ENCODE measurements at regions not wholly inside any gene's neighbourhood (a gene's known extent, or its start where the extent isn't known, plus 50 kb on each side); places are given as distances from the start of the nearest gene placed in this dataset.

GRCh38 chr11:32219320-32219719 is 128.4 kb downstream of the RCN1 start:
- DNase-seq (ENCODE audit: extremely low read depth, low read depth) = no peak
- H3K4me3 ChIP-seq (replicated peaks; ENCODE audit: low read depth, low read length) = no peak overlapping the region
- TF ChIP-seq, protein P1, sequence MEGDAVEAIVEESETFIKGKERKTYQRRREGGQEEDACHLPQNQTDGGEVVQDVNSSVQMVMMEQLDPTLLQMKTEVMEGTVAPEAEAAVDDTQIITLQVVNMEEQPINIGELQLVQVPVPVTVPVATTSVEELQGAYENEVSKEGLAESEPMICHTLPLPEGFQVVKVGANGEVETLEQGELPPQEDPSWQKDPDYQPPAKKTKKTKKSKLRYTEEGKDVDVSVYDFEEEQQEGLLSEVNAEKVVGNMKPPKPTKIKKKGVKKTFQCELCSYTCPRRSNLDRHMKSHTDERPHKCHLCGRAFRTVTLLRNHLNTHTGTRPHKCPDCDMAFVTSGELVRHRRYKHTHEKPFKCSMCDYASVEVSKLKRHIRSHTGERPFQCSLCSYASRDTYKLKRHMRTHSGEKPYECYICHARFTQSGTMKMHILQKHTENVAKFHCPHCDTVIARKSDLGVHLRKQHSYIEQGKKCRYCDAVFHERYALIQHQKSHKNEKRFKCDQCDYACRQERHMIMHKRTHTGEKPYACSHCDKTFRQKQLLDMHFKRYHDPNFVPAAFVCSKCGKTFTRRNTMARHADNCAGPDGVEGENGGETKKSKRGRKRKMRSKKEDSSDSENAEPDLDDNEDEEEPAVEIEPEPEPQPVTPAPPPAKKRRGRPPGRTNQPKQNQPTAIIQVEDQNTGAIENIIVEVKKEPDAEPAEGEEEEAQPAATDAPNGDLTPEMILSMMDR (IDR thresholded peaks at IDR 0.05; ENCODE audit: low read depth, low read length, missing control alignments) = no peak

DNA sequence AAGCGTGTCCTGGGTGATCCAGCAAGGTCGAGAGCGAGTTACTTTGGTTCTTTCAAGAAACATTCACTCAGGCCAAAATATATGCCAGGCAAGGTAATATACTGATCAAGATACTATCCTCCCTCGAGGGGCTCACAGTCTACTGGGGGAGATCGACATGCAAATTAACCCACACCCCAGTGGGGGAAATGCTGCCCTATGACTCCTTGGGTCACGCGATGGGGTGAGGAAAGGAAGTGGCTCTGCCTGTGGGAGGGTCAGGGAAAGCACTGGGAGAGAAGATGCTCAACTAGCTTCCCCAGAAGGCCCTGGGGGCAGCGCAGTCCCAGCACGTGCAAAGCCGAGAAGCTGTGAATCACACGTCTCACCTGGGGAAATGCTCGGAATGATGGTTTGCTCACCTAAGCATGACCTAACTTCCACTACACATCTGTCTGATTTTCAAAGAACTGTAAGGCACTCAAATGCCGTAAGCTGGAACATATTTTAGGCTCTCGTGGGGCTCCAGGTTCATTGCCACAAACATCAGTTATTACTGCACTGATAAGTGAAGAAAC is 130.7 kb downstream of the RCN1 start:
- TF ChIP-seq, protein P1 (IDR thresholded peaks at IDR 0.05; ENCODE audit: low read depth, low read length, missing control alignments) = no peak
- no peak for DNase-seq (ENCODE audit: extremely low read depth, low read depth)
- no peak overlapping the region for H3K4me3 ChIP-seq (replicated peaks; ENCODE audit: low read depth, low read length)

DNA sequence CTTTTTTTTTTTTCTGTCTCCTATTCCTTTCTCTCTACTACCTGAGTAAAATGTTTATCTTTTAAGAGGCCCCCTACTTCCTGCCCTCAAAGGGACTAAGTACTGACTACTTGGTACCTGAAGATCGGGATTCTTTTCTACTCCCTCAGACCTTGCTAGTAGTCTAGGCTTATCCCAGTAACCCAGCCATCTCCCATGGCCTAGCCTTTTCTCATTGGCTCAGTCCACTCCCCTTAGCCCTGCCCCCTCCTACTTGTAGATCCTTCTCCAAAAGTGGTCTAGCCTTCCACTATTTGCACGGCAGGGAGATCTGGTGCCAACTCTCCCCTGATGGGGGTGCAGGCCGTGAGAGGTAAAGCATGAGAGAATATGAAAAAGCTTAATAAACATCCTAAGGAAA is 133.7 kb downstream of the RCN1 start:
- TF ChIP-seq, protein P1 (IDR thresholded peaks at IDR 0.05; ENCODE audit: low read depth, low read length, missing control alignments) = no peak
- no peak for DNase-seq (ENCODE audit: extremely low read depth, low read depth)
- no peak overlapping the region for H3K4me3 ChIP-seq (replicated peaks; ENCODE audit: low read depth, low read length)

- TF ChIP-seq, protein P1 (IDR thresholded peaks at IDR 0.05; ENCODE audit: low read depth, low read length, missing control alignments) = no peak
- H3K4me3 ChIP-seq (replicated peaks; ENCODE audit: low read depth, low read length) = no peak overlapping the region
- no peak for DNase-seq (ENCODE audit: extremely low read depth, low read depth)
Observed at GRCh38 chr11:32225571-32226285, 134.9 kb downstream of the RCN1 start.

DNA sequence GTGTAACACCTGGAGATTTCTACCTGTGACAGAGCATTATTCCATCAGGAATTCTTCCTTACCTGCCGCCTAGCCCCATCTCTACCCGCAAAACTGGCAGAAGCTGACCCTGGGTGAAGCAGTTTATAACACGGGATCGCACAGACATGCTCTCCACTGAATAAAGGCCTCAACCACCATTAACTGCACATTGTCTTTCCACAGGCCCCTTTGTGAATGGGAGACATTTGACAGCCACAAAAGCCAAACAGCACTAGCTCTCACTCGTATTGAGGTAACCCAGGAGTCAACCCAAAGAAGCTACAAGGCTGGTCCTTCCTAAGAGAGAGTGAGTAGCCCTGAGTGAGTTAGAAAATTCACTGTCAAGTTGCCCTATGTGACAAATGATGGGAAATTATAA is 135.6 kb downstream of the RCN1 start:
- DNase-seq (ENCODE audit: extremely low read depth, low read depth) = no peak
- TF ChIP-seq, protein P1 (IDR thresholded peaks at IDR 0.05; ENCODE audit: low read depth, low read length, missing control alignments) = no peak
- no peak overlapping the region for H3K4me3 ChIP-seq (replicated peaks; ENCODE audit: low read depth, low read length)

GRCh38 chr11:32229576-32230240 is 138.8 kb downstream of the RCN1 start:
- TF ChIP-seq, protein P1 (IDR thresholded peaks at IDR 0.05; ENCODE audit: low read depth, low read length, missing control alignments) = no peak
- DNase-seq (ENCODE audit: extremely low read depth, low read depth) = no peak
- no peak overlapping the region for H3K4me3 ChIP-seq (replicated peaks; ENCODE audit: low read depth, low read length)
